GM12878 (cell line): ENCODE measurements at regions not wholly inside any gene's neighbourhood (a gene's known extent, or its start where the extent isn't known, plus 50 kb on each side); places are given as distances from the start of the nearest gene placed in this dataset.

Experiments used
- ATAC-seq: fragments of 200-7000 bp; cut with Tn5 transposase; 3 replicates; pipeline ENCODE4 v1.9.1; 2020; ENCODE audit warnings: mild to moderate bottlenecking, moderate library complexity
- BruUV-seq: library from RNA; stranded (reverse); fragments of 400-500 nt; replicated peaks from 2 replicates; lab custom pipeline; 2021; lab: Mats Ljungman, UMichigan
- CTCF ChIA-PET: fragments of 300-600 bp; sonication (Branson Sonifier 250); formaldehyde crosslinking; extraction: SDS; loops from one replicate; lab custom pipeline; 2021; ENCODE audit warnings: inconsistent platforms; lab: Yijun Ruan, JAX
- POLR2A ChIA-PET: fragments of 350-600 bp; formaldehyde crosslinking; extraction: SDS; loops from one replicate; lab custom pipeline; 2021; ENCODE audit warnings: inconsistent platforms; lab: Charles Lee
- RAD21 ChIA-PET: fragments of 300-600 bp; sonication (Branson Sonifier 250); formaldehyde crosslinking; loops from one replicate; lab custom pipeline; 2023; ENCODE audit warnings: antibody characterized with exemption; ENCODE audit not compliant: unreplicated experiment; lab: Charles Lee
- SMC1A ChIA-PET: fragments of 300-600 bp; sonication (Branson Sonifier 250); formaldehyde crosslinking; loops from one replicate; lab custom pipeline; 2023; ENCODE audit not compliant: unreplicated experiment, uncharacterized antibody; lab: Charles Lee
- DNase-seq: peaks from one replicate; pipeline ENCODE4 v3.0.0-alpha.2; 2011; ENCODE audit warnings: low read depth, low spot score
- FAIRE-seq: peaks from 3 replicates; lab custom pipeline; 2011; peaks lifted over from hg19 to GRCh38; lab: Jason Lieb, UNC
- H2AFZ ChIP-seq: 2 replicates; pipeline ENCODE4 v1.6.0; 2011; ENCODE audit warnings: low read depth, low read length, control low read depth; ENCODE audit not compliant: control insufficient read depth
- H3K27ac ChIP-seq: 2 replicates; pipeline ENCODE4 v1.5.1; 2011; ENCODE audit warnings: control low read depth; ENCODE audit not compliant: control insufficient read depth, insufficient read depth
- H3K27me3 ChIP-seq, 2 experiments: replicated peaks in 1 of 2; 2 replicates each; pipeline versions ENCODE4 v1.6.0 to v1.6.1; 2011; ENCODE audit warnings: low read length in 1 of 2; ENCODE audit not compliant: control insufficient read depth in 2 of 2, insufficient read depth in 2 of 2
- H3K36me3 ChIP-seq, 2 experiments: 2 replicates each; pipeline ENCODE4 v1.5.1; 2011; ENCODE audit warnings: low read length in 1 of 2; ENCODE audit not compliant: control insufficient read depth in 2 of 2, insufficient read depth in 2 of 2
- H3K4me1 ChIP-seq: 2 replicates; pipeline ENCODE4 v1.6.1; 2011; ENCODE audit warnings: mild to moderate bottlenecking, low read length, moderate library complexity, mixed read lengths; ENCODE audit not compliant: control insufficient read depth, insufficient read depth
- H3K4me2 ChIP-seq: 2 replicates; pipeline ENCODE4 v1.6.0; 2011; ENCODE audit warnings: control low read depth; ENCODE audit not compliant: control insufficient read depth, insufficient read depth
- H3K4me3 ChIP-seq: fragments of 200-600 bp; sonication (generic); 2 replicates; pipeline ENCODE4 v1.5.1; 2016
- H3K79me2 ChIP-seq: 2 replicates; pipeline ENCODE4 v1.6.0; 2011; ENCODE audit warnings: low read length; ENCODE audit not compliant: control insufficient read depth, insufficient read depth
- H3K9ac ChIP-seq: 2 replicates; pipeline ENCODE4 v1.8.0; 2011; ENCODE audit warnings: low read length, control low read depth, mixed read lengths; ENCODE audit not compliant: control insufficient read depth, insufficient read depth
- H3K9me3 ChIP-seq: replicated peaks from 3 replicates; pipeline ENCODE4 v1.5.1; 2011; ENCODE audit warnings: mild to moderate bottlenecking, low read length; ENCODE audit not compliant: control insufficient read depth, insufficient read depth
- H4K20me1 ChIP-seq: 2 replicates; pipeline ENCODE4 v1.6.0; 2011; ENCODE audit not compliant: control insufficient read depth, insufficient read depth
- CBX3 ChIP-seq: fragments of 200-600 bp; sonication (generic); IDR thresholded peaks from 2 replicates; pipeline ENCODE4 v1.6.1; 2016; ENCODE audit warnings: low read depth, borderline replicate concordance
- CEBPB ChIP-seq, 2 experiments: fragments of 150-350 bp in 1 of 2; IDR thresholded peaks; 2 replicates each; pipeline ENCODE4 v1.6.1; 2012 to 2014; ENCODE audit warnings: low read depth in 2 of 2, low read length in 2 of 2, borderline replicate concordance in 1 of 2, inconsistent platforms in 1 of 2
- CEBPZ ChIP-seq: fragments of 150-350 bp; IDR thresholded peaks from 2 replicates; pipeline ENCODE4 v1.6.1; 2016; ENCODE audit warnings: low read depth, low read length
- GABPA ChIP-seq: IDR thresholded peaks from 2 replicates; pipeline ENCODE4 v1.6.1; 2014; ENCODE audit warnings: antibody characterized with exemption, low read depth, mild to moderate bottlenecking, inconsistent platforms
- GATAD2B ChIP-seq: fragments of 450-650 bp; conservative IDR thresholded peaks from 2 replicates; pipeline ENCODE4 v1.6.1; 2017; ENCODE audit warnings: low read depth, mild to moderate bottlenecking, moderate library complexity
- KAT2A ChIP-seq: conservative IDR thresholded peaks from 2 replicates; pipeline ENCODE4 v1.6.1; 2011; ENCODE audit warnings: low read depth, low read length; ENCODE audit not compliant: control insufficient read depth
- MTA3 ChIP-seq: IDR thresholded peaks from 2 replicates; pipeline ENCODE4 v1.6.1; 2012; ENCODE audit warnings: low read length, inconsistent platforms, borderline replicate concordance
- POLR2AphosphoS2 ChIP-seq: IDR thresholded peaks from 2 replicates; pipeline ENCODE4 v1.6.1; 2011; ENCODE audit warnings: low read depth, mild to moderate bottlenecking, low read length, improper control_type of control experiment, moderate library complexity
- RUNX3 ChIP-seq: IDR thresholded peaks from 2 replicates; pipeline ENCODE4 v1.6.1; 2012; ENCODE audit warnings: low read length, inconsistent platforms
- SMAD5 ChIP-seq: IDR thresholded peaks from 2 replicates; pipeline ENCODE4 v1.6.1; 2016; ENCODE audit warnings: antibody characterized with exemption, low read depth
- ZBTB11 ChIP-seq: fragments of 450-650 bp; formaldehyde crosslinking; IDR thresholded peaks from 2 replicates; pipeline ENCODE4 v1.5.0; 2022; ENCODE audit warnings: mild to moderate bottlenecking, missing genetic modification characterization
- ZNF622 ChIP-seq: fragments of 450-650 bp; IDR thresholded peaks from 2 replicates; pipeline ENCODE4 v1.6.1; 2017; ENCODE audit warnings: mild to moderate bottlenecking, inconsistent platforms
- in situ Hi-C: fragments of 300-500 bp; cut with MboI; formaldehyde crosslinking; loops from 9 replicates; pipeline ENCODE4 v1.14.3; 2018; ENCODE audit warnings: mixed read lengths
- intact Hi-C: fragments of 100-400 bp; cut with micrococcal nuclease; formaldehyde crosslinking; loops from one replicate; pipeline ENCODE4 v1.14.2; 2022; ENCODE audit not compliant: unreplicated experiment
- TF ChIP-seq, protein P1 (sequence below): fragments of 450-650 bp; IDR thresholded peaks from 2 replicates; pipeline ENCODE4 v1.6.1; 2017; ENCODE audit warnings: mild to moderate bottlenecking, low read depth, inconsistent platforms; ENCODE audit not compliant: poor library complexity, severe bottlenecking

DNA sequence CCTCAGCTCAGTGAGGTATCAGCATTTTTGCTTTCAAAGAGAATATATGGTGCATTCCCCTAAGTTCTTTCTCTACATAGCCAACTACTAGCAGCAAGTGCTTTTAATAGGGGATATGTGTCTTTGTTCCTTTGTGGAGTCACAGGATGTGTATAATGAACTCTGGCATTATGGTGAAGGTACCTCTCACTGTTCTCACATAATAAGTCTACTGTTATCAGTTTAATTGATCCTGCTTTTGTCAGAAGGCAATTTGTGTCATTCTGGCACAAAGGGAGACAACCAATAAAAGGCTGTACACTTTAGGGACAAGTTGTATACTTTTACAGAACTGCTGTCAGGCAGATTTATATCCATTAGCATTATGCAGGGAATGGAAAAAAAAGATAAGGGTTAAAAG, 531.4 kb upstream of the RIOK2 start:
- Histone ChIP-seq H3K9me3 (no peaks in the 10 kb centered on the region), H3K4me3 (no peak overlapping the region), H3K4me2 (no peak overlapping the region), H3K79me2 (no peaks in the 10 kb centered on the region), H4K20me1 (no peaks in the 10 kb centered on the region), H3K36me3 (no peaks in the 10 kb centered on the region), H2AFZ (no peak overlapping the region), H3K4me1 (no peaks in the 10 kb centered on the region), H3K9ac (no peak overlapping the region), H3K27ac (no peak overlapping the region), H3K27me3 (no peaks in the 10 kb centered on the region)
- ChIA-PET CTCF (interaction anchor here (0.6 kb wide), 1 partner anchor 1082 kb away, joined by 3 read pairs; no protein-coding TSS in a partner anchor), SMC1A (interaction anchor here (1.0 kb wide), 1 partner anchor 21 kb away, joined by 3 read pairs; no protein-coding TSS in a partner anchor), RAD21 (no interaction called here), POLR2A (no interaction called here)
- FAIRE-seq (no peak), ATAC-seq (no peak), DNase-seq (no peak)
- in situ Hi-C loops (no loop called here), intact Hi-C loops (no loop called here)
- BruUV-seq = no TSS peak
- TF ChIP-seq CEBPZ (no peak), SMAD5 (no peak), GATAD2B (no peak), CBX3 (no peak), RUNX3 (no peak), ZBTB11 (no peak), ZNF622 (no peak), KAT2A (no peak), POLR2AphosphoS2 (no peak), GABPA (no peak), CEBPB (IDR thresholded peaks at IDR 0.05; ENCODE audit: borderline replicate concordance in 1 of 2, low read depth in 2 of 2, low read length in 2 of 2) (no peak), MTA3 (no peak)
- TF ChIP-seq, protein P1, sequence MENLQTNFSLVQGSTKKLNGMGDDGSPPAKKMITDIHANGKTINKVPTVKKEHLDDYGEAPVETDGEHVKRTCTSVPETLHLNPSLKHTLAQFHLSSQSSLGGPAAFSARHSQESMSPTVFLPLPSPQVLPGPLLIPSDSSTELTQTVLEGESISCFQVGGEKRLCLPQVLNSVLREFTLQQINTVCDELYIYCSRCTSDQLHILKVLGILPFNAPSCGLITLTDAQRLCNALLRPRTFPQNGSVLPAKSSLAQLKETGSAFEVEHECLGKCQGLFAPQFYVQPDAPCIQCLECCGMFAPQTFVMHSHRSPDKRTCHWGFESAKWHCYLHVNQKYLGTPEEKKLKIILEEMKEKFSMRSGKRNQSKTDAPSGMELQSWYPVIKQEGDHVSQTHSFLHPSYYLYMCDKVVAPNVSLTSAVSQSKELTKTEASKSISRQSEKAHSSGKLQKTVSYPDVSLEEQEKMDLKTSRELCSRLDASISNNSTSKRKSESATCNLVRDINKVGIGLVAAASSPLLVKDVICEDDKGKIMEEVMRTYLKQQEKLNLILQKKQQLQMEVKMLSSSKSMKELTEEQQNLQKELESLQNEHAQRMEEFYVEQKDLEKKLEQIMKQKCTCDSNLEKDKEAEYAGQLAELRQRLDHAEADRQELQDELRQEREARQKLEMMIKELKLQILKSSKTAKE = no peak
